HG03469 (cell line): ENCODE measurements at regions not wholly inside any gene's neighbourhood (a gene's known extent, or its start where the extent isn't known, plus 50 kb on each side); places are given as distances from the start of the nearest gene placed in this dataset.
A peak's percentile ranks its signal among the peaks of the same experiment; 100 is the strongest.

Experiments
- ATAC-seq: cut with Tn5 transposase; IDR thresholded peaks from one replicate; pipeline ENCODE4 v1.9.1; 2021; ENCODE audit warnings: mild to moderate bottlenecking, moderate library complexity, moderate number of reproducible peaks; ENCODE audit not compliant: unreplicated experiment

- no peak for ATAC-seq
Observed at GRCh38 chr2:176668912-176669311, 399.7 kb downstream of the MTX2 start.

- ATAC-seq: peak; percentile 39
Observed at GRCh38 chr2:176669398-176670174, 400.3 kb downstream of the MTX2 start.

GRCh38 chr2:176675271-176675949 is 406.2 kb downstream of the MTX2 start:
- ATAC-seq: no peak

GRCh38 chr2:176677746-176678265 is 408.6 kb downstream of the MTX2 start:
- ATAC-seq: no peak

- no peak for ATAC-seq
Observed at GRCh38 chr2:176678571-176678970, 409.3 kb downstream of the MTX2 start.

GRCh38 chr2:176679061-176679669 is 409.9 kb downstream of the MTX2 start:
- no peak for ATAC-seq

- no peak for ATAC-seq
Observed at GRCh38 chr2:176680916-176681516, 411.8 kb downstream of the MTX2 start.

GRCh38 chr2:176681584-176682115 is 412.4 kb downstream of the MTX2 start:
- no peak for ATAC-seq

GRCh38 chr2:176682278-176682677 is 413.0 kb downstream of the MTX2 start:
- ATAC-seq: no peak

- no peak for ATAC-seq
Observed at GRCh38 chr2:176683618-176684111, 414.4 kb downstream of the MTX2 start.

GRCh38 chr2:176685908-176686307 is 416.7 kb downstream of the MTX2 start:
- ATAC-seq: no peak

GRCh38 chr2:176686328-176686727 is 417.1 kb downstream of the MTX2 start:
- ATAC-seq: no peak

GRCh38 chr2:176687342-176687741 is 418.1 kb downstream of the MTX2 start:
- ATAC-seq: no peak

GRCh38 chr2:176687944-176688343 is 418.7 kb downstream of the MTX2 start:
- ATAC-seq: no peak

- no peak for ATAC-seq
Observed at GRCh38 chr2:176689711-176690110, 420.5 kb downstream of the MTX2 start.

- ATAC-seq: no peak
Observed at GRCh38 chr2:176691471-176691870, 422.2 kb downstream of the MTX2 start.

GRCh38 chr2:176692533-176692932 is 423.3 kb downstream of the MTX2 start:
- no peak for ATAC-seq

GRCh38 chr2:176699098-176699497 is 429.9 kb downstream of the MTX2 start:
- no peak for ATAC-seq

- no peak for ATAC-seq
Observed at GRCh38 chr2:176699644-176700043, 430.4 kb downstream of the MTX2 start.

- no peak for ATAC-seq
Observed at GRCh38 chr2:176702131-176702530, 432.9 kb downstream of the MTX2 start.
